B cell (primary cell): ENCODE measurements at regions not wholly inside any gene's neighbourhood (a gene's known extent, or its start where the extent isn't known, plus 50 kb on each side); places are given as distances from the start of the nearest gene placed in this dataset.

ENCODE experiments used
- ATAC-seq: fragments of 200-7000 bp; cut with Tn5 transposase; one replicate; pipeline ENCODE4 v1.10.0; 2021; ENCODE audit warnings: low read depth, mild to moderate bottlenecking, moderate number of reproducible peaks, moderate library complexity
- CTCF ChIA-PET: fragments of 350-600 bp; sonication (Branson Sonifier 250); formaldehyde crosslinking; loops from one replicate; lab custom pipeline; 2021; ENCODE audit warnings: antibody characterized with exemption, inconsistent platforms; lab: Charles Lee
- POLR2A ChIA-PET: fragments of 350-600 bp; sonication (Branson Sonifier 250); formaldehyde crosslinking; loops from one replicate; lab custom pipeline; 2021; ENCODE audit warnings: antibody characterized with exemption; lab: Charles Lee
- DNase-seq: peaks from one replicate; pipeline ENCODE4 v3.0.0; 2013
- H2AFZ ChIP-seq: 2 replicates; pipeline ENCODE4 v1.6.1; 2012; ENCODE audit warnings: mild to moderate bottlenecking, low read depth, low read length; ENCODE audit not compliant: insufficient read depth, poor library complexity, severe bottlenecking
- H3K27ac ChIP-seq, 2 donors: 1 replicate in 1 of 2; 2 replicates in 1 of 2; pipeline ENCODE4 v1.5.1; 2012 to 2013; ENCODE audit warnings: low read length in 2 of 2, mild to moderate bottlenecking in 2 of 2, moderate library complexity in 1 of 2
- H3K27me3 ChIP-seq, 4 experiments: fragments of 200-600 bp in 1 of 4; sonication (generic) in 1 of 4; replicated peaks in 1 of 4; 1 replicate in 2 of 4; 2 replicates in 2 of 4; pipeline versions ENCODE4 v1.6.1 to v1.7.0; 2013 to 2016; ENCODE audit warnings: low read length in 3 of 4, mild to moderate bottlenecking in 2 of 4, mixed read lengths in 1 of 4, moderate library complexity in 1 of 4; ENCODE audit not compliant: insufficient read depth in 4 of 4, control insufficient read depth in 3 of 4; ENCODE audit errors: control extremely low read depth in 1 of 4
- H3K36me3 ChIP-seq, 2 experiments: replicated peaks in 1 of 2; 1 replicate in 1 of 2; 2 replicates in 1 of 2; pipeline versions ENCODE4 v1.6.1 to v1.7.1; 2013; ENCODE audit warnings: low read length in 1 of 2; ENCODE audit not compliant: insufficient read depth in 2 of 2, control insufficient read depth in 1 of 2; ENCODE audit errors: control extremely low read depth in 1 of 2, extremely low read depth in 1 of 2
- H3K4me1 ChIP-seq, 2 donors: fragments of 200-600 bp in 1 of 2; sonication (generic) in 1 of 2; 1 replicate in 1 of 2; 2 replicates in 1 of 2; pipeline versions ENCODE4 v1.5.1 to v1.6.1; 2013 to 2017; ENCODE audit warnings: low read length in 2 of 2; ENCODE audit not compliant: control insufficient read depth in 2 of 2, insufficient read depth in 2 of 2
- H3K4me2 ChIP-seq: replicated peaks from 2 replicates; pipeline ENCODE3; 2012; ENCODE audit warnings: mild to moderate bottlenecking, low read depth, low read length; ENCODE audit not compliant: poor library complexity, severe bottlenecking
- H3K4me3 ChIP-seq, 5 experiments: fragments of 200-600 bp in 1 of 5; sonication (generic) in 1 of 5; 1 replicate in 3 of 5; 2 replicates in 2 of 5; pipeline versions ENCODE4 v1.5.1 to v1.7.0; 2011 to 2016; ENCODE audit warnings: low read length in 4 of 5, mild to moderate bottlenecking in 4 of 5, low read depth in 2 of 5, control low read depth in 1 of 5, moderate library complexity in 1 of 5; ENCODE audit not compliant: insufficient read depth in 1 of 5; ENCODE audit errors: control extremely low read depth in 1 of 5, extremely low read depth in 1 of 5
- H3K79me2 ChIP-seq: fragments of 200-600 bp; sonication (generic); one replicate; pipeline ENCODE4 v1.6.0; 2016; ENCODE audit warnings: low read length; ENCODE audit not compliant: control insufficient read depth, insufficient read depth
- H3K9ac ChIP-seq: fragments of 200-600 bp; sonication (generic); 2 replicates; pipeline ENCODE4 v1.6.1; 2017; ENCODE audit warnings: mild to moderate bottlenecking, low read length, moderate library complexity
- H3K9me3 ChIP-seq, 3 donors: one replicate each; pipeline versions ENCODE4 v1.6.1 to v1.7.1; 2013; ENCODE audit warnings: low read length in 2 of 3; ENCODE audit not compliant: control insufficient read depth in 2 of 3, insufficient read depth in 1 of 3; ENCODE audit errors: control extremely low read depth in 1 of 3
- H4K20me1 ChIP-seq: 2 replicates; pipeline ENCODE4 v1.6.0; 2012; ENCODE audit warnings: mild to moderate bottlenecking, low read length; ENCODE audit not compliant: insufficient read depth, control insufficient read depth, poor library complexity, severe bottlenecking
- H3K27ac Mint-ChIP-seq: one replicate; pipeline ENCODE4 v1.8.0; 2021; ENCODE audit warnings: mixed read lengths
- H3K27me3 Mint-ChIP-seq: one replicate; pipeline ENCODE4 v1.8.0; 2021; ENCODE audit warnings: mixed read lengths
- H3K4me1 Mint-ChIP-seq: one replicate; pipeline ENCODE4 v1.8.0; 2021; ENCODE audit warnings: mixed read lengths
- H3K4me3 Mint-ChIP-seq: one replicate; pipeline ENCODE4 v1.8.0; 2021; ENCODE audit warnings: mixed read lengths
- H3K9me3 Mint-ChIP-seq: one replicate; pipeline ENCODE4 v1.8.0; 2022; ENCODE audit warnings: mixed read lengths; ENCODE audit not compliant: insufficient read depth
- EZH2 ChIP-seq: IDR thresholded peaks from 2 replicates; pipeline ENCODE4 v1.6.1; 2012; ENCODE audit warnings: borderline replicate concordance, low read depth, mild to moderate bottlenecking, moderate library complexity, low read length; ENCODE audit not compliant: insufficient read depth, poor library complexity, severe bottlenecking
- WGBS: methylation state at CpG from one replicate; pipeline ENCODE4 v1.1.5; 2013; ENCODE audit warnings: missing lambda C conversion rate; ENCODE audit not compliant: insufficient coverage; 5-methylcytosine and 5-hydroxymethylcytosine counted together
- intact Hi-C: fragments of 100-400 bp; cut with micrococcal nuclease; formaldehyde crosslinking; loops from one replicate; pipeline ENCODE4 v1.10.0; 2022
- TF ChIP-seq, protein P1 (sequence below): fragments of 200-600 bp; IDR thresholded peaks from one replicate; pipeline ENCODE4 v1.8.0; 2022; ENCODE audit warnings: antibody characterized with exemption, mild to moderate bottlenecking

DNA sequence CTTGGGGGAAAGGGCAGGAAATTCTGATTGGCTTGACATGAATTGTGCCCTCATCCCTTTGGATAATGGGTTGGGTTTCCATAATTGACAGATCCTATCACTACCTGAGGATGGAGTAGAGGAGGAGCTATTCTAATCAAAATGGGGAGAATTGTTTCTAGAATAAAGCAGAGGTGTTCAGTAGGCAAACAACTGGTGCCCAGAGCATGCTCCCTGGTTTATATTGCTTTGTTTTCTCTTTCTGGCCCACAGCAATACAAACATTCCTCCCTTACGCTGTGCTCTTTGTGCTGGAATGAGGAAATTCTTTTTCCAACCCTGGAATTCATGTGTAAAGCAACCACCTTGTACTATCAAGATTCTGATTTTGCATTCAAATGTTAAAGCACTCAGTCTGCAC, 147.4 kb downstream of the RASSF9 start:
- ChIA-PET CTCF (no interaction called here), POLR2A (no interaction called here)
- Histone ChIP-seq H3K4me1 (no peaks in the 10 kb centered on the region), H3K27ac (no peak overlapping the region), H3K36me3 (no peaks in the 10 kb centered on the region), H3K9me3 (no peaks in the 10 kb centered on the region), H3K4me2 (no peak overlapping the region), H3K79me2 (no peaks in the 10 kb centered on the region), H3K4me3 (no peak overlapping the region), H3K9ac (no peak overlapping the region), H4K20me1 (no peaks in the 10 kb centered on the region), H2AFZ (no peak overlapping the region), H3K27me3 (no peaks in the 10 kb centered on the region)
- Mint-ChIP-seq H3K4me1 (no peaks in the 10 kb centered on the region), H3K4me3 (no peak overlapping the region), H3K9me3 (no peaks in the 10 kb centered on the region), H3K27me3 (no peaks in the 10 kb centered on the region), H3K27ac (no peak overlapping the region)
- 60% methylated on average over 1 of the region's 1 CpG for WGBS
- ATAC-seq = no peak
- TF ChIP-seq, protein P1, sequence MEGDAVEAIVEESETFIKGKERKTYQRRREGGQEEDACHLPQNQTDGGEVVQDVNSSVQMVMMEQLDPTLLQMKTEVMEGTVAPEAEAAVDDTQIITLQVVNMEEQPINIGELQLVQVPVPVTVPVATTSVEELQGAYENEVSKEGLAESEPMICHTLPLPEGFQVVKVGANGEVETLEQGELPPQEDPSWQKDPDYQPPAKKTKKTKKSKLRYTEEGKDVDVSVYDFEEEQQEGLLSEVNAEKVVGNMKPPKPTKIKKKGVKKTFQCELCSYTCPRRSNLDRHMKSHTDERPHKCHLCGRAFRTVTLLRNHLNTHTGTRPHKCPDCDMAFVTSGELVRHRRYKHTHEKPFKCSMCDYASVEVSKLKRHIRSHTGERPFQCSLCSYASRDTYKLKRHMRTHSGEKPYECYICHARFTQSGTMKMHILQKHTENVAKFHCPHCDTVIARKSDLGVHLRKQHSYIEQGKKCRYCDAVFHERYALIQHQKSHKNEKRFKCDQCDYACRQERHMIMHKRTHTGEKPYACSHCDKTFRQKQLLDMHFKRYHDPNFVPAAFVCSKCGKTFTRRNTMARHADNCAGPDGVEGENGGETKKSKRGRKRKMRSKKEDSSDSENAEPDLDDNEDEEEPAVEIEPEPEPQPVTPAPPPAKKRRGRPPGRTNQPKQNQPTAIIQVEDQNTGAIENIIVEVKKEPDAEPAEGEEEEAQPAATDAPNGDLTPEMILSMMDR = no peak
- no peak for TF ChIP-seq EZH2
- intact Hi-C loops = no loop called here
- no peak for DNase-seq

DNA sequence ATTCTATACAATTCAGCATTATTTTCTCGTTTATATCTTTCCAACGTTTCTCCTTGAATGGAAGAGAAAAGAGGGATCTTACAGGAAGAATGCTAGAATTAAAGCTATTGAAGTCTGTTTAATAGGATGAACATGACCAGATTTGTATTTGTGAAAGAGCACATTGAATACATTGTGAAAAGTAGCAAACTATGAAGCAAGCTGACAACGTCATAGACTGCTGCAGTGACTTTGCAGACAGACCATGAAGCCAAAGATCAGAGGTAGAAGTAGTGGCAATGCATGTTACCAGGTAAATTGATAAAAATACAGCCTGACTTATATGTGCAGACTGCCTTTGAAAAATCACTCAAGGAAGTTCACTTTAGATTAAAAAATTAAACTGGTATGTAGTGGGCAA, 146.1 kb downstream of the RASSF9 start:
- Mint-ChIP-seq H3K27me3 (no peaks in the 10 kb centered on the region), H3K27ac (no peak overlapping the region), H3K4me3 (no peak overlapping the region), H3K9me3 (no peaks in the 10 kb centered on the region), H3K4me1 (no peaks in the 10 kb centered on the region)
- intact Hi-C loops = no loop called here
- Histone ChIP-seq H3K27ac (no peak overlapping the region), H3K36me3 (no peaks in the 10 kb centered on the region), H3K27me3 (no peaks in the 10 kb centered on the region), H3K4me3 (no peak overlapping the region), H3K4me1 (no peaks in the 10 kb centered on the region), H3K9me3 (no peaks in the 10 kb centered on the region), H2AFZ (no peak overlapping the region), H4K20me1 (no peaks in the 10 kb centered on the region), H3K9ac (no peak overlapping the region), H3K4me2 (no peak overlapping the region), H3K79me2 (no peaks in the 10 kb centered on the region)
- DNase-seq (no peak), ATAC-seq (no peak)
- no peak for TF ChIP-seq EZH2
- TF ChIP-seq, protein P1 = no peak
- ChIA-PET POLR2A (no interaction called here), CTCF (interaction anchor here (0.6 kb wide), 1 partner anchor 173 kb away, joined by 3 read pairs; no protein-coding TSS in a partner anchor)
- 73% methylated on average over 1 of the region's 3 CpGs for WGBS
